HG03342 (cell line): ENCODE measurements at regions not wholly inside any gene's neighbourhood (a gene's known extent, or its start where the extent isn't known, plus 50 kb on each side); places are given as distances from the start of the nearest gene placed in this dataset.
"Not testable (repeated sequence)": the region's sequence is repeated elsewhere in the genome, so short reads cannot be mapped to it uniquely, and the experiment has no call there.

ENCODE experiments used
- ATAC-seq: cut with Tn5 transposase; IDR thresholded peaks from one replicate; pipeline ENCODE4 v1.9.1; 2021; ENCODE audit warnings: mild to moderate bottlenecking, moderate library complexity; ENCODE audit not compliant: unreplicated experiment

DNA sequence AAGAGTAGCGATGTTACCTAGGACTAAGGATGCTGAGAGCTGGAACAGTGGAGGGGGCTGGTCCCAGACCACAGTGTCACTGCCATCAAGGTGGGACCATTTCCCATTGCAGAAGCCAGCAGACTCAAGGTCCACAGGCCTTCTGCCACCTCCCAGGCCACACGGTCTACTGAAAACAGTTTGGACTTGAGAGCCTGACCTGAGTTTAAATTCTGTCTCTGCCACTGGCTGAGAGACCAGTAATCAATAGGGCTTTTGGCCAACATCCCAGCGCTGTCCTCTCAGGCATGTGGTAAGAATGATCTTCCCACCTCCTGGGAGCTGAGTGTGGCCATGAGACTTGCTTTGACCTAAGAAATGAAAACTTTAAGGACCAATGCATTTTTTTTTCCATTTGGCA lies 331.4 kb upstream of the CDH5 start:
- ATAC-seq, result no peak

DNA sequence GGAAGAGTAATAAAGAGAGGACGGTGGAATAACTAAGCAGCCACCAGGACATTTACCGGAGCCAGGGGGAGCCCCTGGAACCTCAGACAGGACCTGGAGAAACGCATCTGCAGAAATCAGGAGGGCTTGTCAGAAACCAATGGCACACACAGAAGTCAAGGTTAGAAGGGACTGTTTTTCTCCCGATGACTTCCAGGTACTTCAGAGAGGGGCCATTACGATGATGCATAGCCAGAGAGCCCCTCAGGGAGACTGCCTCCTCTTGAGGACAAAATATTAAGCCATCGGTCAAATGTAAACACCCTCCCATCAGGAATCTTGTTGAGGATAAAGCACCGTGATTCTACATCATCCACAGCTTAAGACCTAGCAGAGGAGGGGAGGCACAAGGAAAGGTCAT lies 333.6 kb upstream of the CDH5 start:
- no peak for ATAC-seq

DNA sequence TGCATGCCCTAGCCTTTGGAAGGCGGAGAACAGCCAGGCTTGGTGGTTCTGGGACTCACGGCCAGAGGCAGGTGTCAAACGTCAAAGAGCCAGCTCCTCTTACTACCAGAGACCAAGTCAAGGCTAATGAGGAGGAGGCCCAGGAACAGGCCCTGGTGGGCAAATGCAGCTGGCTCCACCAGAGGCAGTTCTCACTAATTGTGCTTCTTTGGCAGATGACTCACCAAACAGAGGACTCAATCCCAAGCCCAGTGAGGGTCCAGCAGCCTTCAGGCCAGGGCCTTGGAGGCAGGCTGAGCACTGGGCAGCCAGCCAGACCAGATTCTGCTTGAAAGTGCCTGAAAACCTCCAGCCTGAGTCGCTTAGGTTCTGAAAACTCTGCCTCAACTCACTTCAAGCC lies 336.5 kb upstream of the CDH5 start:
- ATAC-seq, result no peak

DNA sequence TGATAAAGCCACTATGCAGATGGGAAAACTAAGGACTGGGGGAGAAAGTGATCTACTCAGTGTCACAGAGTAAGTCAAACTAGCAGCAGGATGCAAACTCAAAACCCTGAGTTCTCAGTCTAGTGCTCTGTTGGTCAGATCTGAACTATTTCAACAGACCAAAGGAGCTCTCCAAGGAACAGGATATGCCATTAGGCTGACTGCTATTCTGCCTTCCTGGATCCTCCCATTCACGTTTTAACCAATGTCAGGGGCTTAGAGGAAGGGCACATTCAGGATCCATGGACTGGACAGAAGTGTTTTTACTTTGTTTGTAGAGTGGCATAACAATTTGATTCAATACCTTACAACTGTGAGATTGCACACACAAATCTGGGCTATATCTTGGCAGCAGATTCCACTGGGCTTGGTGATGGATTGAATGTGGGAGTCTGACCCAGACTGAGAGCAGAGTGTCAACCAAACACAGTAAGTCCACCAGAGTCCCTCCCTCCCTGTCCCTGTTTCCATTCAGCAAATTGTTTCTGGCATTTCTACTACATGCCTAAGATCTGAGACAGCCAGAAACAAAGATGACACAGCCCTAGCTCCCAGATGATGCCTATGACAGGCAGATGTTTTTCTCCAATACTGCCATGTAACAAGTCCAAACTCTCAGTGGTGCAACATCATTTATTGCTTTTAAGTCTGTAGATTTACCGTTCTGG lies 337.8 kb upstream of the CDH5 start:
- ATAC-seq, result no peak

DNA sequence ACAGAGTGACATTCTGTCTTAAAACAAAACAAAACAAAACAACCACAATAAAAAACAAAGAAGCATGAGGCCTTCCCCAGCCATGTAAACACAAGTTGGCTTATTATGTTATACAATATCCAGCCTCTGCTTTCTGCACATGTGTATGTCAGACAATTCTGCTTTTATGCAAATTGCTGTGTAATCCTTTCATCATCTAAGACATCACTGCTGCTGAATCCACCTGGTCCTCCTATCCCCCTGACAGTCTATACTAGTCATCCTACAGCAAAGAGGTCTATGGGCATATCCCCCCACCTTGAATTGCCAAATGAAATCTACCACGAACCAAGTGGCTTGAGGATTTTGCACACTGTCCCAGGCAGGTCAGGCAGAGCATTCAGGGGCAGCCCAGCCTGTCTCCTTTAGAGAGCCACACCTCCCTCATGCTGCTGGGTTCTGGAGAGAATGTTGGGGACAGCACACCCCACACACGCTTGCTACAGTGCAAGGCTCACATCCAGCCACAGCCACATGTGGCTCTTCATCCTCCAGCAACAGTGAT lies 339.6 kb upstream of the CDH5 start:
- ATAC-seq, result no peak

DNA sequence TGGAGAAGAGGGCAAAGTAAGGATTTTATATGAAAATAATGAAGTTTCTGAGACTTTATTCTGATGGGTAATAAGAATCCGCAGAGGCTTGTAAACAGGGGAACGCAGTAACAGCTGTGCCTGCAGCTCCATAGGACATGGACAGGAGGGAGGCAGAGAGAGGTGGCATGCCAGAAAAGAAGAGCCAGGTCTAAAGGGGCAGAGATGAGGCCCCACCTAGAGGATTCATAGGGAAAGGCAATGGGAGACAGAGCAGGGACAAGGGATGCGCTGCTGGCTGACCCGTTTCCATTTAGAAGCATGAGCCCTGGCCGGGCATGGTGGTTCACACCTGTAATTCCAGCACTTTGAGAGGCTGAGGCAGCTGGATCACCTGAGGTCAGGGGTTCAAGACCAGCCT lies 340.3 kb upstream of the CDH5 start:
- ATAC-seq, result no peak

DNA sequence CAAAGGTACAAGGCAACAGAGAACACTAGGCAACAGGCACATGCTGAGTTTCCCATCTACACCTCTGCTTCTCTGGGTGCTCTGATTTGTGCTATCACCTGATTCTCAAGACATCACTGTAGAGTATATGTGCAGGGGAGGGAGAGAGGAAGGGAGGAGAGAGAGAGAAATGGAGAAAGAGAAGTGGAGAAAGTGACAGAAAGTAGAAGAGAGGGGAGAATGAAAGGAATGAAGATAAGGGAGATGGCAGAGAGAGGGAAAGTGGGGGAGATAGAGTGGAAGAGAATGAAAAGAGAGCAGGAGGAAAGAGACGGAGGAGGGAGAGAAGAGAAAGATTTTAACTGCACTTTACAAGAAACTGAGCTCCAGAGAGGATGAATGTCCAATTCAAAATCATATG lies 340.7 kb upstream of the CDH5 start:
- no peak for ATAC-seq

DNA sequence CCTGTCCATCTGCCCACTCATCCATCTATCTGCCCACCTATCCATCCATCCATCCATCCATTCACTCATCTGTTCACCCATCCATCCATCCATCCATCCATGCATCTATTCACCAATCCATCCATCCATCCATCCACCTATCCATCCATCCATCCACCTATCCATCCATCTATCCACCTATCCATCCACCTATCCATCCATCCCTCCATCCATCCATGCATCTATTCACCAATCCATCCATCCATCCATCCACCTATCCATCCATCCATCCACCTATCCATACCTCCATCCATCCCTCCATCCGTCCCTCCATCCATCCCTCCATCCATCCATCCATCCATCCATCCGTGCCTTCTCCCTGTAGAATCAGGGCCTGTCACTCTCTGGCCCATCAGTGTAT lies 341.9 kb upstream of the CDH5 start:
- not testable (repeated sequence) for ATAC-seq

DNA sequence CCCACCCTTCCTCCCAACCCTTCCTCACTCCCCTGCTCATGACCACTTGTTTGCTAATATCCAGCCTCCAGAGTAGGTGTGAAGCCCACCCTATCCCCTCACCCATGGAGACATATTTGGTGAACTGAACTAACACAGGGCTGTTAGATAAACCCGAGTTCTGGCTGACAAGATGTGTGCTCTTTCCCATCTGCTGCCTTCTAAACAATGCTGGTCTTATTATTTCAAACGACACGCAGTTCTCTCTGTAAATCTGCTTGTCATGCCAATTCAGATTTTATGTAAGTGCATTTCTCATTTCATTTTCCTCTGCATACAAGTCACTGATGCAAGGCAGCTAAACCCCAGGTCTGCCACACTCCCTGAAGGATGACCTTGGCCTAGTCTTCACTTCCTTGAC lies 343.0 kb upstream of the CDH5 start:
- no peak for ATAC-seq

DNA sequence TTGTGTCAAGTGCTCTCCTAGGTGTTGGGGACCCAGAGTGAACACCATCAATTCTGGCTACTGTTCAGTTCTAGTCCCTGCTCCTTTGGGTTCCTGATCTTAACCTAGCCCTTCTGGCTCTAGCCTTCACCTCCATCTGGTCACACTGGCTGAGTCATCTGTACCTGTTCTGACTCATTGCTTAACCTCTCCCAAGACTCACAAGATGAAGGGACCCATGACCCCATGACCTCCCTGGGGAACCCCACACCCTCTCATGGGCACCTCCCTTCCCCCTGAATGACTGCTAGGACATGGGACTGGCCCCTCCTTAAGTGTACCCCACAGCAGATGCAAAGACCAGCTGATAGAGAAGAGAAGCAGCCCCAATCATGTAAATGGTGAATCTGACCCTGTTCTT lies 345.8 kb upstream of the CDH5 start:
- ATAC-seq, result peak; percentile 79

DNA sequence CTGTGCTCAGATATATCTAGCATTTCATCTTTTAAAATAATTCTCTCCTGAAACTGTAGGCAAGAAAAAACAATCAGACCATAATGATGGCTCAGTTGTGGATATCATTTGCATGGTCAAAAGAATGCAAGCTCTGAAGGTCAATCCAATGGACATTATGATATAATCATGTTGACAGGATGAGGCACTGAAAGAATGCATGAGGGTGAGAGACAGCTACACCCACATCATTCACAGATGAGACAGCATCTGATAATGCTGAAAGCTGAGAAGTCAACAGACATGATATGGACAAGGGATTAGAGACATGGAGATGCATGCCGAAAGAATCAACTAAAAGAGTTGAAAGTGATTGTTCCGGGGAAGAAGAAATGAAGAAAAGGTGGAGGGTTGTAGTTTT lies 346.4 kb upstream of the CDH5 start:
- ATAC-seq, result no peak

DNA sequence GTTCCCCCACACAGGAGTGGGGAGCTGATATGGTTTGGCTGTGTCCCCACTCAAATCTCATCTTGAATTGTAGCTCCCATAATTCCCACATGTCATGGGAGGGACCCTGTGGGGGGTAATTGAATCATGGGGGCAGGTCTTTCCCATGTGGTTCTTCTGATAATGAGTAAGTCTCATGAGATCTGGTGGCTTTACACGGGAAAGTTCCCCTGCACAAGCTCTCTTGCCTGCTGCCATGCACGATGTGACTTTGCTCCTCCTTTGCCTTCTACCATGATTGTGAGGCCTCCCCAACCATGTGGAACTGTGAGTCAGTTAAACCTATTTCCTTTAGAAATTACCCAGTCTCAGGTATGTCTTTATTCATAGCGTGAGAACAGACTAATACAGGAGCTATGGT lies 347.0 kb upstream of the CDH5 start:
- ATAC-seq, result not testable (repeated sequence)

DNA sequence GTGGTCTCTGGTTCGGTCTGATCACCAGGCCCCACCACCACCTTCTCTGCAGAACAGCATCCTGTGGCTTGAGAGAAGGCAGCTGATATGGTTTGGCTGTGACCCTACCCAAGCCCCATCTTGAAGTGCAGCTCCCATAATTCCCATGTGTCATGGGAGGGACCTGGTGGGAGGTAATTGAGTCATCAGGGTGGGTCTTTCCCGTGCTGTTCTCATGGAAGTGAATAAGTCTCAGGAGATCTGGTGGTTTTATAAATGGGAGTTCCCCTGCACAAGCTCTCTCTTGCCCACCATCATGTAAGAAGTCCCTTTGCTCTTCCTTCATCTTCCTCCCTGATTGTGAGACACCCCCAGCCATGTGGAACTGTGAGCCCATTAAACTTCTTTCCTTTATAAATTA lies 352.3 kb upstream of the CDH5 start:
- ATAC-seq, result no peak

DNA sequence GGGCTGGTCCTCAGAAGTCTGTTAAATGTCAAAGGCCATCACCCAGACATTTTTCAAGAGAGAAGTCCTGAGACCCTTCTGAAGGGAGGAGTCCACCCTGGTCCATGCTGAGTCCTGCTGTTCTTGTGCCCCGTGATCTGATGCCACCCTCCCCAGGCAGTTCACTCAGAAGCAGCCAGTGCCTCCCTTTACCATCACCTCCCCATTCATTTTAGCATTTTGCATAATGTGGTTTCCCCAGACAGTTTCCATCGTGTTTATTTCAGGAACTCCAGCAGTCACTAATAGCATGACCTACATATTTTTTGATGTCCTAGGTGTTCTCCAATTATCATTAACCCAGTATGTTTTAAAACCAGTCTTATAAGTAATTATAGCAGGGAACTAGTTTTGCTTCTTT lies 353.0 kb upstream of the CDH5 start:
- no peak for ATAC-seq

DNA sequence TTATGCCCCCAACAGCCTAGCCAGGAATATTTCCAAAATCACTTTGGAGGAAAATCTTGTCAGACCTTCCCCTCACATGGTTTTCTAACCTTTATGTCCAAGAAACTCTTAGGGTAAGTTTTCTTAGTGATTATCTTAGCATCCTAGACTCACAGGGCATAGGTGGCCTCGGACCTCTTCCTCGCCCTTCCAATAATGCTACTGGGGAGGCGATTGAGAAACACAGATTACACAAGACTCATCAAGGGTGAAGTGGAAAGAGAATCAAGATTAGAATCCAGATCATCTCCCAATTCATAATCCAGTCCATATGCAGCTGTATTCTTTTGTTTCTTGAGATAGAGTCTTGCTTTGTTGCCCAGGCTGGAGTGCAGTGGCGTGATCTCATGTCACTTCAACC lies 358.4 kb upstream of the CDH5 start:
- ATAC-seq, result no peak

DNA sequence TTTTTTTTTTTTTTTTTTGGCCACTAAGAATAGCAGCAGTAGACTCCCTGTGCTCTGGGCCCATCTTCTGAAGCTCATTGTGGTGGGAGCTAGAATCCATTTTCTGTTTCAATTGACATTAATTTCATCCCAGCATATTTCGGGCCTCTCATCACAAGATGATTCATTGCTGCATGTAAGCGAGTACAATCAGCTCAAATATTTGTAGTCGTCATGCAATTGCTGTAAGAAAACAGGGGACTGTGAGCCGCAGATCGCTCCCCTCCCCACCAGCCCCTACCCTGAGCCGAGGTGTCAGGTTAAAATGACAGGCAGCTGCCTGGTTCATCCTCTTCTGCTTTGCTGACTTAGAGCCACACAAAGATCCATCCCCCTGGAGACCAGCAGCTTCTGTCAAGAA lies 358.8 kb upstream of the CDH5 start:
- ATAC-seq, result no peak

DNA sequence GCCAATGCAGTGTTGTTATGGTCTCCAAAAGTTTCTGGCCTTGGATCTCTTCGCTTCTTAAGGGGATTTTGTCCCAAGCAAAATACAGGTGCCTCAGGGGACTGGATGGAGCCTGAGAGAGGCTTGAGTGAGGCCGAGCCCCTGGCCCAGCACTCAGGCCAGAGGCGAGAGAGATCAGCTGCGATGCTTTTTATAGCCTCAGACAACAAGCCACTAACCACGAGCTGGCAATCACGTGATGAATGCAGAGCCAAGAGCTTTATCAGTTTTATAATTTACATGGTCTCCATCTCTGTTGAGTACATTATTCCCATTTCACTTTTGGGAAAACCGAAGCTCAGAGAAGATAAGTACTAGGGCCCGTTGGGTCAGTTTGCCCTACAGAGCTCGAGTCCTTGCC lies 360.0 kb upstream of the CDH5 start:
- ATAC-seq, result no peak

DNA sequence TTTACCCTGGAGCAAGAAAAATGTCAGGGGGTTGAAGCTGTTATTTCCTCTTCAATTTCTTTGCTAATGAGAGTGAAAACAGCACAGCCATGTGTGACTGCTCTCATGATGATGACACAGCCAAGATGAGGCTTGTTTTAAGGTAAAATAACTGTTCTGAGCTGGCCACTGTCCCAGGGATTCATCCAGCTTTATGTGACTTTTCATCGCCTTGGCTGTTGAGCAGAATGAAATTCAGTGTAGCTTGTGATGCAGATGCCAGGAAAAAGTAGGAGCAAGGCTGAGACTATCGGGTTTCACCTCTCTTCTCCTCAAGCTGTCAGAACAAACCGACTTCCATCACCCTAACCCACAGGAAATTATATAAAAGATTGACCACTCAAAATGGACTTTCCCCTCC lies 361.8 kb upstream of the CDH5 start:
- ATAC-seq, result no peak

DNA sequence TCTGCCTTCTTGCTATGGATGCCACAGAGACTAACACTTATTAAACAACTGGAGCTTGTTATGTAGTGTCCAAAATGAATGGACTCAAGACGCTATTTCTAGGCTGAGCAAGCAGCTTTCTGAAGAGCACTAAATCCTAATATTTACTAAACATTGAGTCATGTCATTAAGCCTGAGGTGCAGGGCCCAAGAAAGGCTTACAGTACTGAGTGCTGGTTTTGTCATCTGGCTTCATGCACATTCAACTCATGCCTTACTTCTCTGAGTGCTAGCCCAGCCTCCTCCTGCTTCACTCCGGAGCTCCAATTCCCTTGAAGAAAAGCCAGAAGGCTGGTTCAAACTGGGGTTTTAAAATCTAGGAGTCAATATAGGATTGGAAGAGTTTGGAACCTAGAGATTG lies 363.3 kb upstream of the CDH5 start:
- ATAC-seq, result no peak

DNA sequence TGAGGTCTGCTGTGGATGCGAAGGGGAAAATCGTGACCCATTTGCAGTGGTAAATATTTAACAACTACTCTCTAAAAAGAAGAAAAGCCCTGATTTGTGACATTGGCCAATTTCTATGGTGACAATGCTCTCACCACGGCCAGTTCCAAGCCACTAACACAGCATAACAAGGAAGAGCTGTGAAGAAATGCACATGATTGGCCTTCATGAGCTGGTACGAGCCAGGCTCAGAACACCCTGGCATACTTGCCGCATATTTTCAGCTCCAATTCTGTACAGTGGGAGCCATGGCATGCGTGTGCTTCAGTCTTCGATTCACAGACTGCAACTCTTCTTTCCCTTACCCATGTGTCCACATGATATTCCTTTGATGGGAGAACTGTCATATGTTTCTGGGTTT lies 363.9 kb upstream of the CDH5 start:
- no peak for ATAC-seq

DNA sequence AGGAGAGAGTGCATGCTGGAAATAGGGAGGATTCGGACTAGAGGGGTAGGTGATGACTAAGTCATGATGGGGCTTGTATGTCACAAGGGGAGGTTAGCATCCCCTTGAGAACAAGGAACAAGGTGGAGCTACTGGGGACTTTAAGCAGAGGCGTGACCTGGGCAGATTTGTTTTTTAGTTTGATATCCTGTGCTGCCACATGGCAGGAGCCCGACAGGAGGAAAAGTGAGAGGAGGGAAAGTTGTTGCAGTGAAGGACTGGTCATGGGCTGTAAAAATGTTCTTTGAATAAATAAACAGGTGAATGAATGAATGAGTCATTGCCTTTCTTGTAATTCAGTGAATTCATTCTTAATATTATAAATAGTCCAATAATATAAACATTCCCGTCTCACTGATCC lies 365.1 kb upstream of the CDH5 start:
- ATAC-seq, result no peak

DNA sequence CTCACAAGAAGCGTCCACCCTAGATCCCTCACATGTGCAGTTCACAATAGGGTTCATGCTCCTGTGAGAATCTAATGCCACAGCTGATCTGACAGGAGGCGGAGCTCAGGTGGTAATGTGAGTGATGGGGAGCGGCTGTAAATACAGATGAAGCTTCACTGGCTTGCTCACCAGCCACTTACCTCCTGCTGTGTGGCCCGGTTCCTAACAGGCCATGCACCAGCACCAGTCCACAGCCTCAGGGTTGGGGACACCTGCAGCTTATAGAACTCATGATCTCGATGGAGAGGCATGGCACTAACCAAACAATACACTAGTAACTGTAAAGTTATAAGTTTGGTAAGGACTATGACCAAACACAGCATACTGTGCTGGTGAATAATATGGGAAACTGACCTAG lies 368.0 kb upstream of the CDH5 start:
- ATAC-seq, result no peak

DNA sequence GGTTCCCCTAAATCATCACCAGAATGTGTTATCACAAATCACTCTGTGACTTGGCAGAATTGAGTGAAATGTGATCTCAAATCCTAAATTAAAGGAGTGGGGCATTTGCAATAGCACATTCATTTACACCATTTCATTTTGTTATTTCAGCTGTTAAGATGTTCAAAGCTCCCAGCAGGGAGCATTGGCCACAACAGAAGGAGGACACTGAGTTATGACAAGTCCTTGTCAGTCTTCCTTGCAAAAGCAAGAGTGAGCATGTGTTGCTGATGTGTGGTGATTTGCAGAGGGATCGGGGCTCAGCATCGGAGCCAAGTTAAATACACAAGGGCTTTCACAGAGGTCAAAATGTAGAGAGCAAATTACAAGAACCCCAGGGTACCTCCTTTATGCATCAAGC lies 372.2 kb upstream of the CDH5 start:
- no peak for ATAC-seq
